GM12878 (cell line): ENCODE measurements at regions not wholly inside any gene's neighbourhood (a gene's known extent, or its start where the extent isn't known, plus 50 kb on each side); places are given as distances from the start of the nearest gene placed in this dataset.

Experiments
- ATAC-seq: fragments of 200-7000 bp; cut with Tn5 transposase; 3 replicates; pipeline ENCODE4 v1.9.1; 2020; ENCODE audit warnings: mild to moderate bottlenecking, moderate library complexity
- BruUV-seq: library from RNA; stranded (reverse); fragments of 400-500 nt; replicated peaks from 2 replicates; lab custom pipeline; 2021; lab: Mats Ljungman, UMichigan
- CTCF ChIA-PET: fragments of 300-600 bp; sonication (Branson Sonifier 250); formaldehyde crosslinking; extraction: SDS; loops from one replicate; lab custom pipeline; 2021; ENCODE audit warnings: inconsistent platforms; lab: Yijun Ruan, JAX
- POLR2A ChIA-PET: fragments of 350-600 bp; formaldehyde crosslinking; extraction: SDS; loops from one replicate; lab custom pipeline; 2021; ENCODE audit warnings: inconsistent platforms; lab: Charles Lee
- RAD21 ChIA-PET: fragments of 300-600 bp; sonication (Branson Sonifier 250); formaldehyde crosslinking; loops from one replicate; lab custom pipeline; 2023; ENCODE audit warnings: antibody characterized with exemption; ENCODE audit not compliant: unreplicated experiment; lab: Charles Lee
- SMC1A ChIA-PET: fragments of 300-600 bp; sonication (Branson Sonifier 250); formaldehyde crosslinking; loops from one replicate; lab custom pipeline; 2023; ENCODE audit not compliant: unreplicated experiment, uncharacterized antibody; lab: Charles Lee
- DNase-seq: peaks from one replicate; pipeline ENCODE4 v3.0.0-alpha.2; 2011; ENCODE audit warnings: low read depth, low spot score
- FAIRE-seq: peaks from 3 replicates; lab custom pipeline; 2011; peaks lifted over from hg19 to GRCh38; lab: Jason Lieb, UNC
- H2AFZ ChIP-seq: 2 replicates; pipeline ENCODE4 v1.6.0; 2011; ENCODE audit warnings: low read depth, low read length, control low read depth; ENCODE audit not compliant: control insufficient read depth
- H3K27ac ChIP-seq: 2 replicates; pipeline ENCODE4 v1.5.1; 2011; ENCODE audit warnings: control low read depth; ENCODE audit not compliant: control insufficient read depth, insufficient read depth
- H3K27me3 ChIP-seq, 2 experiments: replicated peaks in 1 of 2; 2 replicates each; pipeline versions ENCODE4 v1.6.0 to v1.6.1; 2011; ENCODE audit warnings: low read length in 1 of 2; ENCODE audit not compliant: control insufficient read depth in 2 of 2, insufficient read depth in 2 of 2
- H3K36me3 ChIP-seq, 2 experiments: 2 replicates each; pipeline ENCODE4 v1.5.1; 2011; ENCODE audit warnings: low read length in 1 of 2; ENCODE audit not compliant: control insufficient read depth in 2 of 2, insufficient read depth in 2 of 2
- H3K4me1 ChIP-seq: 2 replicates; pipeline ENCODE4 v1.6.1; 2011; ENCODE audit warnings: mild to moderate bottlenecking, low read length, moderate library complexity, mixed read lengths; ENCODE audit not compliant: control insufficient read depth, insufficient read depth
- H3K4me2 ChIP-seq: 2 replicates; pipeline ENCODE4 v1.6.0; 2011; ENCODE audit warnings: control low read depth; ENCODE audit not compliant: control insufficient read depth, insufficient read depth
- H3K4me3 ChIP-seq: fragments of 200-600 bp; sonication (generic); 2 replicates; pipeline ENCODE4 v1.5.1; 2016
- H3K79me2 ChIP-seq: 2 replicates; pipeline ENCODE4 v1.6.0; 2011; ENCODE audit warnings: low read length; ENCODE audit not compliant: control insufficient read depth, insufficient read depth
- H3K9ac ChIP-seq: 2 replicates; pipeline ENCODE4 v1.8.0; 2011; ENCODE audit warnings: low read length, control low read depth, mixed read lengths; ENCODE audit not compliant: control insufficient read depth, insufficient read depth
- H3K9me3 ChIP-seq: replicated peaks from 3 replicates; pipeline ENCODE4 v1.5.1; 2011; ENCODE audit warnings: mild to moderate bottlenecking, low read length; ENCODE audit not compliant: control insufficient read depth, insufficient read depth
- H4K20me1 ChIP-seq: 2 replicates; pipeline ENCODE4 v1.6.0; 2011; ENCODE audit not compliant: control insufficient read depth, insufficient read depth
- CBX3 ChIP-seq: fragments of 200-600 bp; sonication (generic); IDR thresholded peaks from 2 replicates; pipeline ENCODE4 v1.6.1; 2016; ENCODE audit warnings: low read depth, borderline replicate concordance
- CUX1 ChIP-seq: IDR thresholded peaks from 2 replicates; pipeline ENCODE4 v1.6.1; 2012; ENCODE audit warnings: improper control_type of control experiment, low read depth, low read length; ENCODE audit not compliant: insufficient replicate concordance
- EGR1 ChIP-seq, 2 experiments: IDR thresholded peaks; 1 replicate in 1 of 2; 2 replicates in 1 of 2; pipeline ENCODE4 v1.6.1; 2011 to 2012; ENCODE audit warnings: low read depth in 2 of 2, low read length in 2 of 2, borderline replicate concordance in 1 of 2, mild to moderate bottlenecking in 1 of 2, moderate library complexity in 1 of 2
- GATAD2B ChIP-seq: fragments of 450-650 bp; conservative IDR thresholded peaks from 2 replicates; pipeline ENCODE4 v1.6.1; 2017; ENCODE audit warnings: low read depth, mild to moderate bottlenecking, moderate library complexity
- KDM1A ChIP-seq: fragments of 200-600 bp; sonication (generic); IDR thresholded peaks from 2 replicates; pipeline ENCODE4 v1.6.1; 2016; ENCODE audit warnings: borderline replicate concordance
- PAX5 ChIP-seq: IDR thresholded peaks from 2 replicates; pipeline ENCODE4 v1.6.1; 2011; ENCODE audit warnings: low read depth, low read length, borderline replicate concordance
- POLR2AphosphoS5 ChIP-seq: IDR thresholded peaks from 2 replicates; pipeline ENCODE4 v1.6.1; 2011; ENCODE audit warnings: mild to moderate bottlenecking, low read length, inconsistent platforms
- RCOR1 ChIP-seq: conservative IDR thresholded peaks from 2 replicates; pipeline ENCODE4 v1.6.1; 2012; ENCODE audit warnings: low read depth, low read length, improper control_type of control experiment
- ZBED1 ChIP-seq: IDR thresholded peaks from 2 replicates; pipeline ENCODE4 v1.6.1; 2016; ENCODE audit warnings: borderline replicate concordance
- ZNF687 ChIP-seq: fragments of 450-650 bp; IDR thresholded peaks from 2 replicates; pipeline ENCODE4 v1.6.1; 2017; ENCODE audit warnings: mild to moderate bottlenecking, moderate library complexity
- in situ Hi-C: fragments of 300-500 bp; cut with MboI; formaldehyde crosslinking; loops from 9 replicates; pipeline ENCODE4 v1.14.3; 2018; ENCODE audit warnings: mixed read lengths
- intact Hi-C: fragments of 100-400 bp; cut with micrococcal nuclease; formaldehyde crosslinking; loops from one replicate; pipeline ENCODE4 v1.14.2; 2022; ENCODE audit not compliant: unreplicated experiment
- TF ChIP-seq, protein P1 (sequence below): fragments of 150-350 bp; IDR thresholded peaks from 2 replicates; pipeline ENCODE4 v1.6.1; 2016; ENCODE audit warnings: low read depth, low read length

DNA sequence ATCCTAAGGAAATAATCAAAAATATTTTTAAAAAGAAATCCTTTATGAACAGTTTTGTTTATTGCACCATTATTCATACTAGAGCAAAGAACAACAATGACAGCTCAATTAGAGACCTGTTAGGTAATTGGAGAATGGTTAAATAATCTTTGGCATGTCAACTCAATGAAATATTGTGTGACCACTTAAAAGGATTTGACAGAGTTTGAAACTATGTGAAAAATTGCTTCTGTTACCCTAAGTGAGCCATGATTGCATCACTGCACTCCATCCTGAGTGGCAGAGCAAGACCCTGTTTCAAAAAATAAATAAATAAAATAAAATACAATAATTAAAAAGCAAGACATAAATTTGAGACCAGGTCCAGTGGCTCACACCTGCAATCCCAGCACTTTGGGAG is 66.1 kb upstream of the ATP8B1 start:
- in situ Hi-C loops (no loop called here), intact Hi-C loops (no loop called here)
- Histone ChIP-seq H3K27ac (no peak overlapping the region), H3K79me2 (no peaks in the 10 kb centered on the region), H3K27me3 (no peaks in the 10 kb centered on the region), H3K36me3 (no peaks in the 10 kb centered on the region), H3K4me2 (no peak overlapping the region), H3K9ac (no peak overlapping the region), H2AFZ (no peak overlapping the region), H3K4me1 (no peaks in the 10 kb centered on the region), H3K4me3 (no peak overlapping the region), H3K9me3 (peaks cover 4% of the 10 kb centered on the region; the same call in 2 of the 3 replicates), H4K20me1 (no peaks in the 10 kb centered on the region)
- ChIA-PET POLR2A (no interaction called here), SMC1A (no interaction called here), RAD21 (interaction anchor here (0.6 to 1.0 kb wide), 2 partner anchors 9 to 376 kb away, joined by 3 to 8 read pairs; no protein-coding TSS in a partner anchor), CTCF (no interaction called here)
- ATAC-seq (no peak), DNase-seq (no peak), FAIRE-seq (no peak)
- TF ChIP-seq CUX1 (no peak), RCOR1 (no peak), ZBED1 (no peak), KDM1A (no peak), GATAD2B (no peak), ZNF687 (no peak), PAX5 (no peak), EGR1 (IDR thresholded peaks at IDR 0.05; ENCODE audit: borderline replicate concordance in 1 of 2, low read depth in 2 of 2, low read length in 2 of 2) (no peak), POLR2AphosphoS5 (no peak), CBX3 (no peak)
- TF ChIP-seq, protein P1, sequence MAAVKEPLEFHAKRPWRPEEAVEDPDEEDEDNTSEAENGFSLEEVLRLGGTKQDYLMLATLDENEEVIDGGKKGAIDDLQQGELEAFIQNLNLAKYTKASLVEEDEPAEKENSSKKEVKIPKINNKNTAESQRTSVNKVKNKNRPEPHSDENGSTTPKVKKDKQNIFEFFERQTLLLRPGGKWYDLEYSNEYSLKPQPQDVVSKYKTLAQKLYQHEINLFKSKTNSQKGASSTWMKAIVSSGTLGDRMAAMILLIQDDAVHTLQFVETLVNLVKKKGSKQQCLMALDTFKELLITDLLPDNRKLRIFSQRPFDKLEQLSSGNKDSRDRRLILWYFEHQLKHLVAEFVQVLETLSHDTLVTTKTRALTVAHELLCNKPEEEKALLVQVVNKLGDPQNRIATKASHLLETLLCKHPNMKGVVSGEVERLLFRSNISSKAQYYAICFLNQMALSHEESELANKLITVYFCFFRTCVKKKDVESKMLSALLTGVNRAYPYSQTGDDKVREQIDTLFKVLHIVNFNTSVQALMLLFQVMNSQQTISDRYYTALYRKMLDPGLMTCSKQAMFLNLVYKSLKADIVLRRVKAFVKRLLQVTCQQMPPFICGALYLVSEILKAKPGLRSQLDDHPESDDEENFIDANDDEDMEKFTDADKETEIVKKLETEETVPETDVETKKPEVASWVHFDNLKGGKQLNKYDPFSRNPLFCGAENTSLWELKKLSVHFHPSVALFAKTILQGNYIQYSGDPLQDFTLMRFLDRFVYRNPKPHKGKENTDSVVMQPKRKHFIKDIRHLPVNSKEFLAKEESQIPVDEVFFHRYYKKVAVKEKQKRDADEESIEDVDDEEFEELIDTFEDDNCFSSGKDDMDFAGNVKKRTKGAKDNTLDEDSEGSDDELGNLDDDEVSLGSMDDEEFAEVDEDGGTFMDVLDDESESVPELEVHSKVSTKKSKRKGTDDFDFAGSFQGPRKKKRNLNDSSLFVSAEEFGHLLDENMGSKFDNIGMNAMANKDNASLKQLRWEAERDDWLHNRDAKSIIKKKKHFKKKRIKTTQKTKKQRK, result no peak
- BruUV-seq, result no TSS peak
